Bronchial epithelial cell (primary cell): ENCODE measurements at regions not wholly inside any gene's neighbourhood (a gene's known extent, or its start where the extent isn't known, plus 50 kb on each side); places are given as distances from the start of the nearest gene placed in this dataset.
A peak's percentile ranks its signal among the peaks of the same experiment; 100 is the strongest.

ENCODE experiments used
- DNase-seq: peaks from one replicate; pipeline ENCODE4 v3.0.0-alpha.2; 2010; ENCODE audit warnings: low read depth
- FAIRE-seq: peaks from 2 replicates; lab custom pipeline; 2011; peaks lifted over from hg19 to GRCh38; lab: Jason Lieb, UNC
- H3K27me3 ChIP-seq: 2 replicates; pipeline ENCODE4 v1.5.1; 2011; ENCODE audit warnings: low read length; ENCODE audit not compliant: control insufficient read depth, insufficient read depth
- H3K36me3 ChIP-seq: 2 replicates; pipeline ENCODE4 v1.5.1; 2011; ENCODE audit warnings: low read length; ENCODE audit not compliant: control insufficient read depth, insufficient read depth
- H3K4me3 ChIP-seq: 2 replicates; pipeline ENCODE4 v1.5.1; 2011; ENCODE audit warnings: mild to moderate bottlenecking, low read depth, low read length, control low read depth
- TF ChIP-seq, protein P1 (sequence below): IDR thresholded peaks from 2 replicates; pipeline ENCODE4 v1.5.1; 2011; ENCODE audit warnings: mild to moderate bottlenecking, moderate library complexity, low read length, control low read depth, inconsistent platforms; ENCODE audit not compliant: insufficient read depth, severe bottlenecking

DNA sequence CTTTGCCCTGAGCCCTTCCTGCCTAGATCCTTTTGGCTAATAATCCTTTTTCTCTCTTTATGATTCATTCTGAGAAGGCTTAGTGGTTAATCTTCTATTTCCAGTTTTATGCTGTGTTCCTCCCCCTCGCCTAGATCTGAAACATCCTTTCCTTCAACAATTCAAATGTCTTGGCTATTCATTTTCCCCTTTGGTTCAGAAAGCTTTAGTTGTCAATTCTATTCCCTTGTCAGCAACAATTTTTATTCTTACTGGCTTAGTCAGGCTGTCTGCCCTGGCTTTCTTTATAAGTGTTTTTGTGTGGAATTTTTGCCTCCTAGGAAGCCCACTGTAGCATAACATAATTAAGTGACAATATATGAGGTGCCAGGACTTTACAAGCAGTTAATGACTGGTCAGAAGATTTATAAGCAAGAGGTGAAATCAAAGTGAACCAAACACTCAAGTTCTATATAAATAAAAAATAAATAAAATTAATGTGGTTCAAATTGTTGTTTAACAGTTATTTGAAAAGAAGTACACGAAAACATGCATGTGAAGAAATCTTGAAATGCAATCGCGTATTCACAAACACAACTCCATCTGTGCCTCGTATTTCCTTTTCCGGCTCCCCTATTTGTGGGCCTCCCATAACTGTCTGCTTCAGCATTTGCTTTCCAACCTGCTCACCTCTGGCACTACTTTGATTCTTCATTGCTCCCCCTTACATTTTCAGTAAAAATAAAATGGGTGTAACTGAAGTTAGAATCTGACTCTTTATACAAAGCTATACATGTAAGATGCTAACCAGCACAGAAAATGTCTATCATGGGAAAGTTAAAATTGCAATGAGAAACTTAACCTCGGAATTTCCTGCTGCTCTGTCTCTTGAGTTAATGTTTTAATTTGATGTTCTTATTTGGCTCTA lies 235.4 kb downstream of the SPRY1 start:
- FAIRE-seq, result no peak
- DNase-seq, result peak; percentile 51
- H3K4me3 ChIP-seq, result no peak overlapping the region
- TF ChIP-seq, protein P1, sequence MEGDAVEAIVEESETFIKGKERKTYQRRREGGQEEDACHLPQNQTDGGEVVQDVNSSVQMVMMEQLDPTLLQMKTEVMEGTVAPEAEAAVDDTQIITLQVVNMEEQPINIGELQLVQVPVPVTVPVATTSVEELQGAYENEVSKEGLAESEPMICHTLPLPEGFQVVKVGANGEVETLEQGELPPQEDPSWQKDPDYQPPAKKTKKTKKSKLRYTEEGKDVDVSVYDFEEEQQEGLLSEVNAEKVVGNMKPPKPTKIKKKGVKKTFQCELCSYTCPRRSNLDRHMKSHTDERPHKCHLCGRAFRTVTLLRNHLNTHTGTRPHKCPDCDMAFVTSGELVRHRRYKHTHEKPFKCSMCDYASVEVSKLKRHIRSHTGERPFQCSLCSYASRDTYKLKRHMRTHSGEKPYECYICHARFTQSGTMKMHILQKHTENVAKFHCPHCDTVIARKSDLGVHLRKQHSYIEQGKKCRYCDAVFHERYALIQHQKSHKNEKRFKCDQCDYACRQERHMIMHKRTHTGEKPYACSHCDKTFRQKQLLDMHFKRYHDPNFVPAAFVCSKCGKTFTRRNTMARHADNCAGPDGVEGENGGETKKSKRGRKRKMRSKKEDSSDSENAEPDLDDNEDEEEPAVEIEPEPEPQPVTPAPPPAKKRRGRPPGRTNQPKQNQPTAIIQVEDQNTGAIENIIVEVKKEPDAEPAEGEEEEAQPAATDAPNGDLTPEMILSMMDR, result no peak
- H3K27me3 ChIP-seq, result no peaks in the 10 kb centered on the region
- no peaks in the 10 kb centered on the region for H3K36me3 ChIP-seq

DNA sequence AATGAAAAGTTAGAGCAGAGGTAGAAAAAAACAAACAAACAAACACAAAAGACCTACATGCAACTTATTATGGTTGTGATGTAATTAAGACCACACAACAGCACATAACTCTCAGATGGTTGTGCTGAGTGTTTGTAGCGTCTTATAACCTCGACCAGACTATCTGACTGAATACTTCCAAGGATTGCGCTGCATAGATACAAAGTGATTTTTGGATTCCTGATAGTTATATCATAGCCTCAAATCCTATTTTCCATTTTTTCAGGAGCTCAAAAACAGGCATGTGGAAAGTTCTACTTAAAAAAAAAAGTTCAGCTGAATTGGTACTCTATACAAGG lies 236.1 kb downstream of the SPRY1 start:
- TF ChIP-seq, protein P1, result no peak
- no peak overlapping the region for H3K4me3 ChIP-seq
- H3K36me3 ChIP-seq, result no peaks in the 10 kb centered on the region
- FAIRE-seq (no peak), DNase-seq (no peak)
- H3K27me3 ChIP-seq, result no peaks in the 10 kb centered on the region

DNA sequence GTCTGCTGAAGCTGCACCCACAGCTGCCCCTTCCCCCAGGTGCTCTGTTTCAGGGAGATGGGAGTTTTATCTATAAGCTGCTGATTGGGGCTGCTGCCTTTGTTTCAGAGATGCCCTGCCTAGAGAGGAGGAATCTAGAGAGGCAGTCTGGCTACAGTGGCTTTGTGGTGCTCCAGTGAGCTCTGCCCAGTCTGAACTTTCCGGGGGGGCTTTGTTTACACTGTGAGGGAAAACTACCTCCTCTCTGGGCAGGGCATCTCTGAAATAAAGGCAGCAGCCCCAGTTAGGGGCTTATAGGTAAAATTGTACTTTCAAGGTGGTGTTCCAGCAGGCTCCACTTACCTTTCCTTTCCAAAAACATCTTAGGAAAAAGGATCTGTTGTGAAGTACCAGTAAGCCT lies 242.2 kb downstream of the SPRY1 start:
- Histone ChIP-seq H3K27me3 (no peaks in the 10 kb centered on the region), H3K36me3 (no peaks in the 10 kb centered on the region), H3K4me3 (no peak overlapping the region)
- no peak for FAIRE-seq
- TF ChIP-seq, protein P1, result no peak
- no peak for DNase-seq

DNA sequence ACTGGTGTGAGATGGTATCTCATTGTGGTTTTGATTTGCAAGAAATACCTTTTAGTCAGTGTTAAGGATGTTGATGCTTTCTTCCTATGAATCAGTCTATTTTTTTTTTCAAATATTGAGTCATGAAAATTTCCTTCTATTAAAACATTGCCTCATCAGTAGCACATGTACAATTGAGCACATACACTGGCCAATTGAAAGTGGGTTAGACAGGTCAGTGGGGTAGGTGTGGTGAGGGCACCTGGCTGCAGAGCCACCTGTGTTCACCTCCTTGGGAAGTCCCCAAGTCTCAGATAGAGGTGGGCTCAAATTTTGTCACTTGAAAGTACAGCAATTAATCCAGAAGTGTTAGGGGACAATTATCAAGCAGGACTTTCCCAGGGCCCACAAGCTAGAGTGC lies 243.7 kb downstream of the SPRY1 start:
- no peaks in the 10 kb centered on the region for H3K27me3 ChIP-seq
- DNase-seq (peak; percentile 95), FAIRE-seq (no peak)
- H3K36me3 ChIP-seq, result no peaks in the 10 kb centered on the region
- TF ChIP-seq, protein P1, result no peak
- H3K4me3 ChIP-seq, result no peak overlapping the region

DNA sequence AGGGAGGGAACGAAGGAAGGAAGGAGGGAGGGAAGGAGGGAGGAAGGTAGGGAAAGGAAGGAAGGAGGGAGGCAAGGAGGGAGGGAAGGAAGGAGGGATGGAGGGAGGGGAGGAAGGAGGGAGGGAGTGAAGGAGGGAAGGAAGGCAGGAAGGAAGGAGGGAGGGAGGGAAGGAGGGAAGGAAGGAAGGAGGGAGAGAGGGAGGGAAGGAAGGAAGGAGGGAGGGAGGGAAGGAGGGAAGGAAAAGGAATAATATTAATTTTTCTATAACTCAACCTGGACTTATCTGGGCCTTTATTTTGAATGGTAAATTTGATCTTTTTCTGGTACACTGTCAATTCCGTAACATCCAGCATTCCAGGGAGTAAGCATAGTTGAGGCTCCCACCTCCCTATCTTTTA lies 244.2 kb downstream of the SPRY1 start:
- Histone ChIP-seq H3K4me3 (no peak overlapping the region), H3K27me3 (no peaks in the 10 kb centered on the region), H3K36me3 (no peaks in the 10 kb centered on the region)
- DNase-seq (no peak), FAIRE-seq (no peak)
- TF ChIP-seq, protein P1, result no peak
